ENCODE measurements at regions not wholly inside any gene's neighbourhood (a gene's known extent, or its start where the extent isn't known, plus 50 kb on each side); places are given as distances from the start of the nearest gene placed in this dataset.

GRCh38 chr2:120419073-120419472, 73.1 kb downstream of the INHBB start (continued):
- no peak for TF ChIP-seq REST (IDR thresholded peaks at IDR 0.05; ENCODE audit: unreplicated experiment)

GRCh38 chr2:120419955-120420354, 74.0 kb downstream of the INHBB start:
- Histone ChIP-seq H3K9me2 (ENCODE audit: insufficient read depth) (no peaks in the 10 kb centered on the region), H3K79me2 (replicated peaks; ENCODE audit: insufficient read depth) (no peaks in the 10 kb centered on the region), H3K4me2 (no peak overlapping the region), H3K4me3 (no peak overlapping the region), H2AFZ (no peak overlapping the region), H3K27ac (ENCODE audit: low read depth) (no peak overlapping the region), H3K4me1 (ENCODE audit: insufficient read depth) (no peaks in the 10 kb centered on the region), H3F3A (replicated peaks; ENCODE audit: low read depth) (no peaks in the 10 kb centered on the region), H3K36me3 (ENCODE audit: insufficient read depth) (no peaks in the 10 kb centered on the region), H4K20me1 (replicated peaks; ENCODE audit: insufficient read depth) (no peaks in the 10 kb centered on the region), H3K27me3 (ENCODE audit: insufficient read depth) (no peaks in the 10 kb centered on the region)
- peaks cover 16% of the 10 kb centered on the region for H3K27me3 Mint-ChIP-seq (ENCODE audit: insufficient read depth, low read depth, poor library complexity)
- no peaks in the 10 kb centered on the region for H3K9me3 Mint-ChIP-seq
- ATAC-seq (no peak), DNase-seq (ENCODE audit: low spot score) (no peak)
- TF ChIP-seq ZNF114 (CRISPR knock-in tag; IDR thresholded peaks at IDR 0.05) (no peak), JUNB (IDR thresholded peaks at IDR 0.05; ENCODE audit: unreplicated experiment) (no peak), ETS1 (IDR thresholded peaks at IDR 0.05) (no peak)
- peaks cover 4% of the 10 kb centered on the region for H3K4me1 Mint-ChIP-seq
- H3K36me3 Mint-ChIP-seq (ENCODE audit: low read depth) = no peaks in the 10 kb centered on the region
- no peak overlapping the region for H3K4me3 Mint-ChIP-seq
- no peak overlapping the region for H3K27ac Mint-ChIP-seq

GRCh38 chr2:120421126-120421829, 75.3 kb downstream of the INHBB start:
- peaks cover 4% of the 10 kb centered on the region for H3K4me1 Mint-ChIP-seq
- Histone ChIP-seq H4K20me1 (replicated peaks; ENCODE audit: insufficient read depth) (no peaks in the 10 kb centered on the region), H3K4me3 (no peak overlapping the region), H3K4me1 (ENCODE audit: insufficient read depth) (no peaks in the 10 kb centered on the region), H3K79me2 (replicated peaks; ENCODE audit: insufficient read depth) (no peaks in the 10 kb centered on the region), H3K36me3 (ENCODE audit: insufficient read depth) (no peaks in the 10 kb centered on the region), H3K27me3 (ENCODE audit: insufficient read depth) (no peaks in the 10 kb centered on the region), H3K27ac (ENCODE audit: low read depth) (no peak overlapping the region), H2AFZ (no peak overlapping the region), H3F3A (replicated peaks; ENCODE audit: low read depth) (no peaks in the 10 kb centered on the region), H3K9me2 (ENCODE audit: insufficient read depth) (no peaks in the 10 kb centered on the region), H3K4me2 (no peak overlapping the region)
- peaks cover 16% of the 10 kb centered on the region for H3K27me3 Mint-ChIP-seq (ENCODE audit: insufficient read depth, low read depth, poor library complexity)
- no peak overlapping the region for H3K4me3 Mint-ChIP-seq
- H3K36me3 Mint-ChIP-seq (ENCODE audit: low read depth) = no peaks in the 10 kb centered on the region
- H3K9me3 Mint-ChIP-seq = no peaks in the 10 kb centered on the region
- ATAC-seq (no peak), DNase-seq (ENCODE audit: low spot score) (no peak)
- H3K27ac Mint-ChIP-seq = no peak overlapping the region
- TF ChIP-seq CREB1 (CRISPR knock-in tag; IDR thresholded peaks at IDR 0.05; ENCODE audit: low read depth) = no peak
- TF ChIP-seq ZNF331 (CRISPR knock-in tag; IDR thresholded peaks at IDR 0.05; ENCODE audit: low read depth) = no peak
- no peak for TF ChIP-seq REST (IDR thresholded peaks at IDR 0.05; ENCODE audit: unreplicated experiment)
- TF ChIP-seq STAT1 (IDR thresholded peaks at IDR 0.05; ENCODE audit: unreplicated experiment) = no peak
- TF ChIP-seq EZH2 (IDR thresholded peaks at IDR 0.05; ENCODE audit: low read depth, unreplicated experiment) = no peak
- TF ChIP-seq POLR2AphosphoS5 (IDR thresholded peaks at IDR 0.05; ENCODE audit: low read depth) = no peak
- TF ChIP-seq ETS1 (IDR thresholded peaks at IDR 0.05) = no peak
- no peak for TF ChIP-seq ZNF114 (CRISPR knock-in tag; IDR thresholded peaks at IDR 0.05)
